Sigmoid colon (tissue), 4 donors: ENCODE measurements at regions not wholly inside any gene's neighbourhood (a gene's known extent, or its start where the extent isn't known, plus 50 kb on each side); places are given as distances from the start of the nearest gene placed in this dataset.

Experiments
- EP300 ChIP-seq, 4 donors: sonication (generic); formaldehyde crosslinking; IDR thresholded peaks; one replicate each; pipeline ENCODE4 v1.6.1; 2017; ENCODE audit warnings: antibody characterized with exemption in 4 of 4
- TF ChIP-seq, protein P1 (sequence below), 4 experiments: fragments of 450-650 bp in 3 of 4; fragments of 200-600 bp in 1 of 4; IDR thresholded peaks; one replicate each; pipeline ENCODE4 v1.5.1; 2016 to 2019; ENCODE audit warnings: antibody characterized with exemption in 4 of 4, mild to moderate bottlenecking in 3 of 4, moderate library complexity in 2 of 4

- TF ChIP-seq, protein P1, sequence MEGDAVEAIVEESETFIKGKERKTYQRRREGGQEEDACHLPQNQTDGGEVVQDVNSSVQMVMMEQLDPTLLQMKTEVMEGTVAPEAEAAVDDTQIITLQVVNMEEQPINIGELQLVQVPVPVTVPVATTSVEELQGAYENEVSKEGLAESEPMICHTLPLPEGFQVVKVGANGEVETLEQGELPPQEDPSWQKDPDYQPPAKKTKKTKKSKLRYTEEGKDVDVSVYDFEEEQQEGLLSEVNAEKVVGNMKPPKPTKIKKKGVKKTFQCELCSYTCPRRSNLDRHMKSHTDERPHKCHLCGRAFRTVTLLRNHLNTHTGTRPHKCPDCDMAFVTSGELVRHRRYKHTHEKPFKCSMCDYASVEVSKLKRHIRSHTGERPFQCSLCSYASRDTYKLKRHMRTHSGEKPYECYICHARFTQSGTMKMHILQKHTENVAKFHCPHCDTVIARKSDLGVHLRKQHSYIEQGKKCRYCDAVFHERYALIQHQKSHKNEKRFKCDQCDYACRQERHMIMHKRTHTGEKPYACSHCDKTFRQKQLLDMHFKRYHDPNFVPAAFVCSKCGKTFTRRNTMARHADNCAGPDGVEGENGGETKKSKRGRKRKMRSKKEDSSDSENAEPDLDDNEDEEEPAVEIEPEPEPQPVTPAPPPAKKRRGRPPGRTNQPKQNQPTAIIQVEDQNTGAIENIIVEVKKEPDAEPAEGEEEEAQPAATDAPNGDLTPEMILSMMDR (IDR thresholded peaks at IDR 0.05): no peak
- TF ChIP-seq EP300 (IDR thresholded peaks at IDR 0.05): no peak
These were observed 190.7 kb downstream of the ZNF674 start for GRCh38 chrX:46354481-46354880.
